Activated naive CD4-positive, alpha-beta T cell treated with anti-CD3 and anti-CD28 coated beads, Interleukin-2, amount 50 U/mL, for 72 hours (primary cell): ENCODE measurements at regions not wholly inside any gene's neighbourhood (a gene's known extent, or its start where the extent isn't known, plus 50 kb on each side); places are given as distances from the start of the nearest gene placed in this dataset.

ENCODE experiments used
- ATAC-seq, 2 donors: fragments of 150-1000 bp; cut with Tn5 transposase; 2 replicates each; pipeline ENCODE4 v1.10.0; 2021; ENCODE audit warnings: mild to moderate bottlenecking in 2 of 2, moderate library complexity in 2 of 2
- DNase-seq, 2 donors: peaks; one replicate each; pipeline ENCODE4 v3.0.0; 2021 to 2022; ENCODE audit warnings: low spot score in 2 of 2
- H3K27ac Mint-ChIP-seq, 2 donors: one replicate each; pipeline ENCODE4 v1.8.0; 2022; ENCODE audit warnings: mild to moderate bottlenecking in 2 of 2, mixed read lengths in 2 of 2
- H3K36me3 Mint-ChIP-seq, 2 donors: one replicate each; pipeline ENCODE4 v1.8.0; 2022; ENCODE audit warnings: mixed read lengths in 2 of 2
- H3K9me3 Mint-ChIP-seq, 2 donors: one replicate each; pipeline ENCODE4 v1.8.0; 2022; ENCODE audit warnings: mixed read lengths in 2 of 2

- Mint-ChIP-seq H3K27ac (no peak overlapping the region), H3K36me3 (no peaks in the 10 kb centered on the region), H3K9me3 (no peaks in the 10 kb centered on the region)
- ATAC-seq (no peak), DNase-seq (no peak)
Measured at GRCh38 chr15:46315434-46315833, 680.6 kb downstream of the SQOR start.

GRCh38 chr15:46316024-46316423, 681.2 kb downstream of the SQOR start:
- H3K27ac Mint-ChIP-seq: no peak overlapping the region
- H3K9me3 Mint-ChIP-seq: no peaks in the 10 kb centered on the region
- no peaks in the 10 kb centered on the region for H3K36me3 Mint-ChIP-seq
- no peak for DNase-seq
- no peak for ATAC-seq

DNA sequence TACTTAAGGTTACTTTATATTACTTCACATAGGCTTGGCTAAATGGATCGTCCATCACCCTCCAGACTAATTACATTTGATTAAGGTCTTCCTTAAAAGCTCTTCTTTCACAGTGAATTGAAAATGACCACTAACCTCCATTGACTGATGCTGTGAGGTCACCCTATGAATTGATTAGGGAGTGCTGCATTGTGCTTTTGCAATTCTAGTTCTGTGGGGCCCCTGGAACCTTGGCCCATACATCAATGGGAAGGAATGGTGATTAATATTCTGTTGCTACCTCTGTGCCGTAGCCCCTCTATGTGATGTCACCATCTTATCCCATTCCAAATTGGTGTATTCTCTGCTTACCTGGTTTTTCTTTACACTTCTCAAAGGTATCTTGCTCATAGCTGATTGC, 682.2 kb downstream of the SQOR start:
- H3K27ac Mint-ChIP-seq: no peak overlapping the region
- no peaks in the 10 kb centered on the region for H3K9me3 Mint-ChIP-seq
- no peak for DNase-seq
- no peaks in the 10 kb centered on the region for H3K36me3 Mint-ChIP-seq
- ATAC-seq: no peak

GRCh38 chr15:46322753-46323152, 687.9 kb downstream of the SQOR start:
- no peak overlapping the region for H3K27ac Mint-ChIP-seq
- no peaks in the 10 kb centered on the region for H3K36me3 Mint-ChIP-seq
- ATAC-seq: no peak
- no peak for DNase-seq
- no peaks in the 10 kb centered on the region for H3K9me3 Mint-ChIP-seq

DNA sequence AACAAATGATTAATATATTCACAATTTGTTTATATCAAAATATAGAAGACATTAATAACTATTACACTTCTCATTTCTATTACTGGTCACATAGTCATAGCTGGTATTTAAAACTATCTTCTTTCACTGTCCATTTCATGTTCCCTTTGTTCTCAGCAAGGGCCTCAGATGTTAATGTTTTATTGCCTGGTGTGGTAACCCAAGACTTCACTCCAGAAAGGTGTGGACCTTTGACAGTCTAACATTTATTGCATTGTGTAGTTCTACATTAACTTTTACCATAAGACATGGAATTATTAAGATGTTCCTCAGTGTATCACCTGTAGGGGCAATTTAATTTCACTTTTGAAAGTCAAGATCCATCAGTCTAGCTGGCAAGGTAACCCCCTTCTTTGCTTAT, 691.3 kb downstream of the SQOR start:
- Mint-ChIP-seq H3K27ac (no peak overlapping the region), H3K36me3 (no peaks in the 10 kb centered on the region), H3K9me3 (peaks cover 0 to 5% of the 10 kb centered on the region in 2 donors)
- ATAC-seq (no peak), DNase-seq (no peak)

DNA sequence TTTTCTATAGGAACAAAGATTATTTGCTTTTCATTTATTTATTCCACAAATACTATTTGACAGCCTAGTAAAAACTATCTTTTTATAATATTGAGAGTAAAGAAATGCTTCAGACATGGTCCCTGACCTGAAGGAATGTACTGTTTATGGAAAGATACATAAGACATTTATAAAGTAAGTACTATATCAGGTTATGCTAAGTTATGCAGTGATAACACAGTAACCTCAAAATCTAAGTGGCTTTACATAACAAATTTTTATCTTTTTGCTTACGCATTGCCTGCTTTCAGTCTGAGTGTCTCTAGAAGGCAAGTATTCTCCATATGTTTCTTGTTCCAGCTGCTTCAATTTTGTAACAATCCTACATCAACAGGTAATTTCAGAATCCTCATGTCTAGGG, 694.0 kb downstream of the SQOR start:
- Mint-ChIP-seq H3K27ac (no peak overlapping the region), H3K36me3 (no peaks in the 10 kb centered on the region), H3K9me3 (peaks cover 0 to 8% of the 10 kb centered on the region in 2 donors)
- ATAC-seq: no peak
- no peak for DNase-seq

DNA sequence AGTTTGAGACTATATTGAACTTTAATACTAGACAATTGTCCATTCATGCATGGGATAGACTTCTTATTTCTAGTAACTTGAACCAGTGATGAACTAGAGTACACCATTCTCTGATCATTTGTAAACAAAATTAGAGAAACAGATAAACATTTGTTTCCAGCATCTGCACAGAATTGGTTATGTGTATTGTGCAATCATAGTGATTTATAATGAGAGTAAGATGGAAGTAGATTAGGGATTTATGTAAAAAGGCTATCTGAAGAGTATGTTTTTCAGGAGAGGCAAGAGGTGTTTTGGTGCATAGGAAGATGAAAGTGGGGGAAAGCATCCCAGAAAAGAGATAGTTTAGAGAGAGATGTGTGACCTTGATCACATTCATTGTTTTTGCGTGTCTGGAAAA, 695.0 kb downstream of the SQOR start:
- Mint-ChIP-seq H3K36me3 (no peaks in the 10 kb centered on the region), H3K9me3 (peaks cover 0 to 8% of the 10 kb centered on the region in 2 donors), H3K27ac (no peak overlapping the region)
- ATAC-seq: no peak
- DNase-seq: no peak

GRCh38 chr15:46331546-46331945, 696.7 kb downstream of the SQOR start:
- Mint-ChIP-seq H3K9me3 (peaks cover 0 to 8% of the 10 kb centered on the region in 2 donors), H3K36me3 (no peaks in the 10 kb centered on the region), H3K27ac (no peak overlapping the region)
- DNase-seq: no peak
- ATAC-seq: no peak

DNA sequence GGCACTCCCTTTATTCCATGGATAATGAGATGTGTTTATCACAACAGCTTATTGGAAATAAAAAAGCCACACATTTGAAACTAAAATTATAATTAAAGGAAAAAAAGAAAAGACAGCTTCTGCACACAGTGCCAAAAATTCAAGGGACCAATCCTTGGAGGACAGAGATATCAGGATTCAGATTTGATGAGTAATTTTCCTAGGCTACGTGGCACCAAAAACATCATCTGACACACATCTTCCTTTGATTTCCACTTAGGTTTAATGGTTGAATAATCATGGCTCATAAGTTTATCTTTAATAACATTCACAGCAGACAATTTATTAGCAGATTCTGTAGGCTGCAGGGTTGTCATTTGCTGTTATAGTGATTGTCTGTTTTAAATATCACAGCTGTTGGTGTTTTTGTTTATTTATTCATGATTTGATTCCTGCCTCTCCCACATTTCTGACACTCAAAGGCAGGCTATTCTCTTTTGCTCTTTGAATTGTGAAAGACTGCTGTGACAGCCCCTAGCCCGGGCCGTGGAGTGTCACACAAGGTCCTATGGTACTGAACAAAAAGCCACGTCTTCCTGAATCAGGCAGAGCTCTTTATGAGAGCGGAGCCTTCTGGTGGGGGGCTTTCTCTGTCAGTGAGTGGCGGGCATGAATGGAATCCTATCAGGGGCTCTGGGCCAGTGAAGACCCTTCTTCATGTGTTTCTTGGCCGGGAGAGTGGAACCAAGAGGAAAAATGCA, 708.5 kb downstream of the SQOR start:
- ATAC-seq (no peak), DNase-seq (no peak)
- H3K36me3 Mint-ChIP-seq: no peaks in the 10 kb centered on the region
- peaks cover 0 to 5% of the 10 kb centered on the region in 2 donors for H3K9me3 Mint-ChIP-seq
- no peak overlapping the region for H3K27ac Mint-ChIP-seq

DNA sequence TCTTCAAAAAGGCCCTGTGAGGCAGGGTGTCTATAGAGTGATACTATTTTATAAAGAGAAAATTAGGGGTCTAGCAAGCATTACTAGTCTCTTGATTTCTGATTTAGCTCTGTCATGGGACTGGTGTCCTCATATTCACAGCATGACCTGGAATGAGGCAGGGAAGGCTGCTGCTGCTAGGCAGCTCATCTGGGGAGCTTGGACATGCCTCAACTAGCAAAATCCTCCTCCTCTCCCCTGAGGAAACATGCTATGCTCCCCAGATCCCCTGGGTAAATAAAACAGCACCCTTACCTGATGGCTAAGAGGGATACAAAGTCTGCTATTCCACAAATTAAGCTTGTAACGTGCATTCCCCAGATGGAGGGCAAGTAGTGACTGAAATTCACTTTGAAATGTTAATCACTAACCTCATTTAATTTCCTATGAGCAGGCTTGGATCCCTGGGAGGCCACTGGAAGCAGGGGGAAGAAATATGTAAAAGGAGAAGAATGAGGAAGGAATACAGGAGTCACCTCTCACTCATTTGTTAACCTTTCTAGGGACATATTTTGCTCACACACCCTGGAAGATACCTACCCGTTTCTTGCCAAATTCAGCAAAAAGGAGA, 709.4 kb downstream of the SQOR start:
- no peak for ATAC-seq
- H3K27ac Mint-ChIP-seq: no peak overlapping the region
- no peak for DNase-seq
- peaks cover 0 to 5% of the 10 kb centered on the region in 2 donors for H3K9me3 Mint-ChIP-seq
- H3K36me3 Mint-ChIP-seq: no peaks in the 10 kb centered on the region

GRCh38 chr15:46344915-46345314, 710.1 kb downstream of the SQOR start:
- no peak overlapping the region for H3K27ac Mint-ChIP-seq
- H3K36me3 Mint-ChIP-seq: no peaks in the 10 kb centered on the region
- no peak for DNase-seq
- peaks cover 0 to 5% of the 10 kb centered on the region in 2 donors for H3K9me3 Mint-ChIP-seq
- ATAC-seq: no peak

GRCh38 chr15:46354443-46354842, 719.6 kb downstream of the SQOR start:
- no peak overlapping the region for H3K27ac Mint-ChIP-seq
- no peak for ATAC-seq
- peaks cover 11 to 18% of the 10 kb centered on the region in 2 donors for H3K9me3 Mint-ChIP-seq
- H3K36me3 Mint-ChIP-seq: peaks cover 0 to 6% of the 10 kb centered on the region in 2 donors
- no peak for DNase-seq

- no peak for ATAC-seq
- H3K36me3 Mint-ChIP-seq: peaks cover 0 to 4% of the 10 kb centered on the region in 2 donors
- no peak for DNase-seq
- H3K27ac Mint-ChIP-seq: no peak overlapping the region
- H3K9me3 Mint-ChIP-seq: peaks cover 6 to 10% of the 10 kb centered on the region in 2 donors
Measured at GRCh38 chr15:46365572-46365971, 730.7 kb downstream of the SQOR start.

GRCh38 chr15:46366360-46367007, 731.7 kb downstream of the SQOR start:
- H3K9me3 Mint-ChIP-seq: peaks cover 6 to 18% of the 10 kb centered on the region in 2 donors

GRCh38 chr15:46383978-46384377, 749.1 kb downstream of the SQOR start:
- H3K36me3 Mint-ChIP-seq: peaks cover 0 to 2% of the 10 kb centered on the region in 2 donors
- peaks cover 0 to 2% of the 10 kb centered on the region in 2 donors for H3K9me3 Mint-ChIP-seq
- ATAC-seq (no peak), DNase-seq (no peak)
- H3K27ac Mint-ChIP-seq: no peak overlapping the region

More at GRCh38 chr15:46366360-46367007, 731.7 kb downstream of the SQOR start:
- Mint-ChIP-seq H3K36me3 (peaks cover 0 to 10% of the 10 kb centered on the region in 2 donors), H3K27ac (no peak overlapping the region)
- ATAC-seq: no peak
- no peak for DNase-seq

- ATAC-seq (no peak), DNase-seq (no peak)
- H3K9me3 Mint-ChIP-seq: peaks cover 10 to 15% of the 10 kb centered on the region in 2 donors
- H3K27ac Mint-ChIP-seq: no peak overlapping the region
- peaks cover 0 to 14% of the 10 kb centered on the region in 2 donors for H3K36me3 Mint-ChIP-seq
Measured at GRCh38 chr15:46386356-46386755, 751.5 kb downstream of the SQOR start.

DNA sequence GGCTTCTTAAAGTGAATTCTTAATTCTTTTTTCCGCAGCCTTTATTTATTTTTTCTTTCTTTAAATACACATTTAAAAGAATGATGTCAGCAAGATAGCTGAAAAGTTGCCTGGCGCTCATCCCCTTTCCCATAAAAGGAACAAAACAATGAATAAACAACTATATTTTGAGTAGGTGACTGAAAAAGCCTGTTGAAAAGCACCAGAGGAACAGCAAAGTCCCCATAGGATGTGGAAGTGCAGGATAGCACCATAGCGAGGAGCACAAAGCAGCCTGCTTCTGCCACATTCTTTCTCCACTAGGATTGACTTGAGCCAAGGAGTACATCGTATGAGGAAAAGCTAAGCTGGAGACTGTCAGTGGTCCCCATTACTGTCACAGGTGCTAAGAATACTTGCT, 754.9 kb downstream of the SQOR start:
- peaks cover 10 to 22% of the 10 kb centered on the region in 2 donors for H3K9me3 Mint-ChIP-seq
- H3K27ac Mint-ChIP-seq: no peak overlapping the region
- no peak for DNase-seq
- H3K36me3 Mint-ChIP-seq: peaks cover 0 to 14% of the 10 kb centered on the region in 2 donors
- ATAC-seq: no peak
